GM12878 (cell line): ENCODE measurements at regions not wholly inside any gene's neighbourhood (a gene's known extent, or its start where the extent isn't known, plus 50 kb on each side); places are given as distances from the start of the nearest gene placed in this dataset.

Source experiments
- ATAC-seq: fragments of 200-7000 bp; cut with Tn5 transposase; 3 replicates; pipeline ENCODE4 v1.9.1; 2020; ENCODE audit warnings: mild to moderate bottlenecking, moderate library complexity
- BruUV-seq: library from RNA; stranded (reverse); fragments of 400-500 nt; replicated peaks from 2 replicates; lab custom pipeline; 2021; lab: Mats Ljungman, UMichigan
- CTCF ChIA-PET: fragments of 300-600 bp; sonication (Branson Sonifier 250); formaldehyde crosslinking; extraction: SDS; loops from one replicate; lab custom pipeline; 2021; ENCODE audit warnings: inconsistent platforms; lab: Yijun Ruan, JAX
- POLR2A ChIA-PET: fragments of 350-600 bp; formaldehyde crosslinking; extraction: SDS; loops from one replicate; lab custom pipeline; 2021; ENCODE audit warnings: inconsistent platforms; lab: Charles Lee
- RAD21 ChIA-PET: fragments of 300-600 bp; sonication (Branson Sonifier 250); formaldehyde crosslinking; loops from one replicate; lab custom pipeline; 2023; ENCODE audit warnings: antibody characterized with exemption; ENCODE audit not compliant: unreplicated experiment; lab: Charles Lee
- SMC1A ChIA-PET: fragments of 300-600 bp; sonication (Branson Sonifier 250); formaldehyde crosslinking; loops from one replicate; lab custom pipeline; 2023; ENCODE audit not compliant: unreplicated experiment, uncharacterized antibody; lab: Charles Lee
- DNase-seq: peaks from one replicate; pipeline ENCODE4 v3.0.0-alpha.2; 2011; ENCODE audit warnings: low read depth, low spot score
- FAIRE-seq: peaks from 3 replicates; lab custom pipeline; 2011; peaks lifted over from hg19 to GRCh38; lab: Jason Lieb, UNC
- H2AFZ ChIP-seq: 2 replicates; pipeline ENCODE4 v1.6.0; 2011; ENCODE audit warnings: low read depth, low read length, control low read depth; ENCODE audit not compliant: control insufficient read depth
- H3K27ac ChIP-seq: 2 replicates; pipeline ENCODE4 v1.5.1; 2011; ENCODE audit warnings: control low read depth; ENCODE audit not compliant: control insufficient read depth, insufficient read depth
- H3K27me3 ChIP-seq, 2 experiments: replicated peaks in 1 of 2; 2 replicates each; pipeline versions ENCODE4 v1.6.0 to v1.6.1; 2011; ENCODE audit warnings: low read length in 1 of 2; ENCODE audit not compliant: control insufficient read depth in 2 of 2, insufficient read depth in 2 of 2
- H3K36me3 ChIP-seq, 2 experiments: 2 replicates each; pipeline ENCODE4 v1.5.1; 2011; ENCODE audit warnings: low read length in 1 of 2; ENCODE audit not compliant: control insufficient read depth in 2 of 2, insufficient read depth in 2 of 2
- H3K4me1 ChIP-seq: 2 replicates; pipeline ENCODE4 v1.6.1; 2011; ENCODE audit warnings: mild to moderate bottlenecking, low read length, moderate library complexity, mixed read lengths; ENCODE audit not compliant: control insufficient read depth, insufficient read depth
- H3K4me2 ChIP-seq: 2 replicates; pipeline ENCODE4 v1.6.0; 2011; ENCODE audit warnings: control low read depth; ENCODE audit not compliant: control insufficient read depth, insufficient read depth
- H3K4me3 ChIP-seq: fragments of 200-600 bp; sonication (generic); 2 replicates; pipeline ENCODE4 v1.5.1; 2016
- H3K79me2 ChIP-seq: 2 replicates; pipeline ENCODE4 v1.6.0; 2011; ENCODE audit warnings: low read length; ENCODE audit not compliant: control insufficient read depth, insufficient read depth
- H3K9ac ChIP-seq: 2 replicates; pipeline ENCODE4 v1.8.0; 2011; ENCODE audit warnings: low read length, control low read depth, mixed read lengths; ENCODE audit not compliant: control insufficient read depth, insufficient read depth
- H3K9me3 ChIP-seq: replicated peaks from 3 replicates; pipeline ENCODE4 v1.5.1; 2011; ENCODE audit warnings: mild to moderate bottlenecking, low read length; ENCODE audit not compliant: control insufficient read depth, insufficient read depth
- H4K20me1 ChIP-seq: 2 replicates; pipeline ENCODE4 v1.6.0; 2011; ENCODE audit not compliant: control insufficient read depth, insufficient read depth
- BCL11A ChIP-seq: IDR thresholded peaks from 2 replicates; pipeline ENCODE4 v1.6.1; 2011; ENCODE audit warnings: low read depth, low read length
- BCL3 ChIP-seq: IDR thresholded peaks from 2 replicates; pipeline ENCODE4 v1.6.1; 2011; ENCODE audit warnings: borderline replicate concordance, low read depth, mild to moderate bottlenecking, moderate library complexity, low read length; ENCODE audit not compliant: insufficient read depth, poor library complexity, severe bottlenecking
- BRCA1 ChIP-seq: IDR thresholded peaks from 2 replicates; pipeline ENCODE4 v1.6.1; 2011; ENCODE audit warnings: low read depth, low read length, improper control_type of control experiment
- CHD2 ChIP-seq: IDR thresholded peaks from 2 replicates; pipeline ENCODE4 v1.6.1; 2011; ENCODE audit warnings: low read depth, low read length, improper control_type of control experiment, borderline replicate concordance
- CREB1 ChIP-seq: IDR thresholded peaks from 2 replicates; pipeline ENCODE4 v1.6.1; 2012; ENCODE audit warnings: low read depth, mild to moderate bottlenecking, inconsistent platforms
- IRF4 ChIP-seq: IDR thresholded peaks from 2 replicates; pipeline ENCODE4 v1.6.1; 2011; ENCODE audit warnings: low read depth, low read length
- KDM1A ChIP-seq: fragments of 200-600 bp; sonication (generic); IDR thresholded peaks from 2 replicates; pipeline ENCODE4 v1.6.1; 2016; ENCODE audit warnings: borderline replicate concordance
- KLF5 ChIP-seq: fragments of 450-650 bp; IDR thresholded peaks from 2 replicates; pipeline ENCODE4 v1.6.1; 2014; ENCODE audit warnings: mild to moderate bottlenecking; ENCODE audit not compliant: partially characterized antibody
- MAX ChIP-seq: IDR thresholded peaks from 2 replicates; pipeline ENCODE4 v1.6.1; 2012; ENCODE audit warnings: low read depth, low read length, improper control_type of control experiment
- NFYA ChIP-seq: IDR thresholded peaks from 2 replicates; pipeline ENCODE4 v1.6.1; 2011; ENCODE audit warnings: low read depth, mild to moderate bottlenecking, low read length, improper control_type of control experiment, borderline replicate concordance
- POU2F2 ChIP-seq: IDR thresholded peaks from 3 replicates; pipeline ENCODE4 v1.6.1; 2011; ENCODE audit warnings: low read depth, mild to moderate bottlenecking, low read length, borderline replicate concordance
- RFX5 ChIP-seq: IDR thresholded peaks from 2 replicates; pipeline ENCODE4 v1.6.1; 2011; ENCODE audit warnings: low read depth, low read length, improper control_type of control experiment
- SMAD5 ChIP-seq: IDR thresholded peaks from 2 replicates; pipeline ENCODE4 v1.6.1; 2016; ENCODE audit warnings: antibody characterized with exemption, low read depth
- SMC3 ChIP-seq: IDR thresholded peaks from 2 replicates; pipeline ENCODE4 v1.6.1; 2011; ENCODE audit warnings: low read length, improper control_type of control experiment, borderline replicate concordance
- YBX1 ChIP-seq: fragments of 450-650 bp; IDR thresholded peaks from 2 replicates; pipeline ENCODE4 v1.6.1; 2016; ENCODE audit warnings: antibody characterized with exemption
- WGBS: methylation state at CpG from one replicate; pipeline ENCODE4 v1.1.6; 2016; ENCODE audit warnings: low lambda C conversion rate; ENCODE audit not compliant: insufficient replicate concordance, insufficient coverage; ENCODE audit errors: missing lambda C conversion rate; 5-methylcytosine and 5-hydroxymethylcytosine counted together
- in situ Hi-C: fragments of 300-500 bp; cut with MboI; formaldehyde crosslinking; loops from 9 replicates; pipeline ENCODE4 v1.14.3; 2018; ENCODE audit warnings: mixed read lengths
- intact Hi-C: fragments of 100-400 bp; cut with micrococcal nuclease; formaldehyde crosslinking; loops from one replicate; pipeline ENCODE4 v1.14.2; 2022; ENCODE audit not compliant: unreplicated experiment
- TF ChIP-seq, protein P1 (sequence below): fragments of 450-650 bp; IDR thresholded peaks from 2 replicates; pipeline ENCODE4 v1.6.1; 2014; ENCODE audit warnings: mild to moderate bottlenecking
- TF ChIP-seq, protein P2 (sequence below): fragments of 450-650 bp; IDR thresholded peaks from 2 replicates; pipeline ENCODE4 v1.6.1; 2017; ENCODE audit warnings: borderline replicate concordance

DNA sequence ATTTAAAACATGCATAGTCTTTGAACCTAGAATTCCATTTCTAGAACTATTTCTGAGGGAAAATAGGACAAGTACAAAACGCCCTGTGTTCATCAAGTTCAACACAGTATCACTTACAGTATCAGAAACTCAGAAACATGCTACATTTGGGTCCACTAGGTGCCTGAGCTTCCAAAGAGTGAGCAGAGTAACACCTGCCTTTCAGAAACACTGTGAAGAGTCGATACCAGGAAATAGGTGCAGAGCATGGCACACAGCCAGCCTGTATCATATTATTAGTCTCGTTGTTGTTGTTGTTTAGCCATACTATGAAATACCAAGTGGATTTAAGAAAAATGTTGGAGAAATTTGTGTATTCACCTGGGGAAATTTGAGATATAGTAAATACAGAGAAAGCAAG, 392.1 kb upstream of the MGMT start:
- POLR2A ChIA-PET = no interaction called here
- FAIRE-seq = no peak
- no peaks in the 10 kb centered on the region for H3K4me1 ChIP-seq
- H3K9me3 ChIP-seq = no peaks in the 10 kb centered on the region
- in situ Hi-C loops = no loop called here
- intact Hi-C loops = no loop called here
- H3K27ac ChIP-seq = no peak overlapping the region
- H3K9ac ChIP-seq = no peak overlapping the region
- no peak for TF ChIP-seq CREB1
- TF ChIP-seq SMC3 = no peak
- no peak for TF ChIP-seq BCL11A
- TF ChIP-seq, protein P1, sequence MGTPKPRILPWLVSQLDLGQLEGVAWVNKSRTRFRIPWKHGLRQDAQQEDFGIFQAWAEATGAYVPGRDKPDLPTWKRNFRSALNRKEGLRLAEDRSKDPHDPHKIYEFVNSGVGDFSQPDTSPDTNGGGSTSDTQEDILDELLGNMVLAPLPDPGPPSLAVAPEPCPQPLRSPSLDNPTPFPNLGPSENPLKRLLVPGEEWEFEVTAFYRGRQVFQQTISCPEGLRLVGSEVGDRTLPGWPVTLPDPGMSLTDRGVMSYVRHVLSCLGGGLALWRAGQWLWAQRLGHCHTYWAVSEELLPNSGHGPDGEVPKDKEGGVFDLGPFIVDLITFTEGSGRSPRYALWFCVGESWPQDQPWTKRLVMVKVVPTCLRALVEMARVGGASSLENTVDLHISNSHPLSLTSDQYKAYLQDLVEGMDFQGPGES = no peak
- TF ChIP-seq SMAD5 = no peak
- TF ChIP-seq RFX5 = no peak
- TF ChIP-seq YBX1 = no peak
- TF ChIP-seq, all 136 proteins: peak for 0
- BruUV-seq = no TSS peak
- Histone ChIP-seq H4K20me1 (no peaks in the 10 kb centered on the region), H3K79me2 (no peaks in the 10 kb centered on the region), H3K4me3 (no peak overlapping the region), H3K4me2 (no peak overlapping the region), H3K27me3 (no peaks in the 10 kb centered on the region), H3K36me3 (no peaks in the 10 kb centered on the region), H2AFZ (no peak overlapping the region)
- ChIA-PET RAD21 (no interaction called here), CTCF (no interaction called here), SMC1A (no interaction called here)
- no peak for DNase-seq
- 2% methylated on average over 3 of the region's 3 CpGs for WGBS
- no peak for ATAC-seq

- no TSS peak for BruUV-seq
- FAIRE-seq = no peak
- Histone ChIP-seq H2AFZ (no peak overlapping the region), H3K4me1 (no peaks in the 10 kb centered on the region), H3K79me2 (no peaks in the 10 kb centered on the region), H3K36me3 (no peaks in the 10 kb centered on the region), H3K27me3 (no peaks in the 10 kb centered on the region), H3K4me2 (no peak overlapping the region), H3K9ac (no peak overlapping the region), H3K9me3 (no peaks in the 10 kb centered on the region), H3K27ac (no peak overlapping the region), H3K4me3 (no peak overlapping the region), H4K20me1 (no peaks in the 10 kb centered on the region)
- ChIA-PET SMC1A (no interaction called here), POLR2A (no interaction called here), RAD21 (no interaction called here), CTCF (no interaction called here)
- ATAC-seq = no peak
- in situ Hi-C loops = no loop called here
- 69% methylated on average over 6 of the region's 6 CpGs for WGBS
- no peak for DNase-seq
- intact Hi-C loops = no loop called here
- no peak for TF ChIP-seq BRCA1
- no peak for TF ChIP-seq BCL3
- no peak for TF ChIP-seq IRF4
- TF ChIP-seq, protein P2, sequence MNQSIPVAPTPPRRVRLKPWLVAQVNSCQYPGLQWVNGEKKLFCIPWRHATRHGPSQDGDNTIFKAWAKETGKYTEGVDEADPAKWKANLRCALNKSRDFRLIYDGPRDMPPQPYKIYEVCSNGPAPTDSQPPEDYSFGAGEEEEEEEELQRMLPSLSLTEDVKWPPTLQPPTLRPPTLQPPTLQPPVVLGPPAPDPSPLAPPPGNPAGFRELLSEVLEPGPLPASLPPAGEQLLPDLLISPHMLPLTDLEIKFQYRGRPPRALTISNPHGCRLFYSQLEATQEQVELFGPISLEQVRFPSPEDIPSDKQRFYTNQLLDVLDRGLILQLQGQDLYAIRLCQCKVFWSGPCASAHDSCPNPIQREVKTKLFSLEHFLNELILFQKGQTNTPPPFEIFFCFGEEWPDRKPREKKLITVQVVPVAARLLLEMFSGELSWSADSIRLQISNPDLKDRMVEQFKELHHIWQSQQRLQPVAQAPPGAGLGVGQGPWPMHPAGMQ = no peak
- no peak for TF ChIP-seq MAX
- TF ChIP-seq CHD2 = no peak
- TF ChIP-seq KDM1A = no peak
- no peak for TF ChIP-seq SMC3
- TF ChIP-seq KLF5 = no peak
- TF ChIP-seq POU2F2 = no peak
- TF ChIP-seq NFYA = no peak
Measured at GRCh38 chr10:129075508-129075907, 391.5 kb upstream of the MGMT start.
